HepG2 (cell line): ENCODE measurements at regions not wholly inside any gene's neighbourhood (a gene's known extent, or its start where the extent isn't known, plus 50 kb on each side); places are given as distances from the start of the nearest gene placed in this dataset.

Experiments used
- ATAC-seq: fragments of 200-7000 bp; cut with Tn5 transposase; 3 replicates; pipeline ENCODE4 v1.9.1; 2020; ENCODE audit warnings: mild to moderate bottlenecking, moderate library complexity
- BruUV-seq: library from RNA; stranded (reverse); fragments of 400-500 nt; replicated peaks from 2 replicates; lab custom pipeline; 2021; lab: Mats Ljungman, UMichigan
- CTCF ChIA-PET: fragments of 300-600 bp; formaldehyde crosslinking; extraction: SDS; loops from one replicate; lab custom pipeline; 2021; ENCODE audit warnings: low total read pairs, inconsistent platforms, low intra/inter-chr PET ratio; lab: Yijun Ruan, JAX
- POLR2A ChIA-PET: fragments of 350-600 bp; sonication (Branson Sonifier 250); formaldehyde crosslinking; loops from one replicate; lab custom pipeline; 2020; ENCODE audit warnings: antibody characterized with exemption, inconsistent platforms; lab: Yijun Ruan, JAX
- DNase-seq: peaks from one replicate; pipeline ENCODE4 v3.0.0-alpha.2; 2015; ENCODE audit warnings: low spot score
- FAIRE-seq: peaks from 3 replicates; lab custom pipeline; 2011; peaks lifted over from hg19 to GRCh38; lab: Jason Lieb, UNC
- H2AFZ ChIP-seq: one replicate; pipeline ENCODE4 v1.6.1; 2011; ENCODE audit warnings: low read length, inconsistent platforms
- H3K27ac ChIP-seq: fragments of 300-600 bp; 3 replicates; pipeline ENCODE4 v1.8.0; 2011; ENCODE audit warnings: mixed run types, mild to moderate bottlenecking, mixed read lengths, low read length, inconsistent platforms; ENCODE audit not compliant: insufficient read depth; ENCODE audit errors: extremely low read length
- H3K27me3 ChIP-seq, 2 experiments: fragments of 200-600 bp in 1 of 2; 2 replicates in 1 of 2; 3 replicates in 1 of 2; pipeline versions ENCODE4 v1.6.0 to v1.8.0; 2011; ENCODE audit warnings: low read length in 2 of 2, mild to moderate bottlenecking in 2 of 2, moderate library complexity in 2 of 2, inconsistent platforms in 1 of 2; ENCODE audit not compliant: insufficient read depth in 2 of 2, control insufficient read depth in 1 of 2
- H3K36me3 ChIP-seq, 2 experiments: fragments of 200-600 bp in 1 of 2; replicated peaks in 1 of 2; 2 replicates in 1 of 2; 3 replicates in 1 of 2; pipeline versions ENCODE4 v1.5.1 to v1.8.0; 2011; ENCODE audit warnings: low read length in 2 of 2, inconsistent platforms in 1 of 2; ENCODE audit not compliant: insufficient read depth in 2 of 2, control insufficient read depth in 1 of 2
- H3K4me1 ChIP-seq: 2 replicates; pipeline ENCODE4 v1.5.1; 2012; ENCODE audit warnings: low read length, inconsistent platforms; ENCODE audit not compliant: insufficient read depth
- H3K4me2 ChIP-seq: 2 replicates; pipeline ENCODE4 v1.6.0; 2011; ENCODE audit warnings: low read depth, low read length, inconsistent platforms
- H3K4me3 ChIP-seq, 3 experiments: fragments of 200-600 bp in 1 of 3; sonication (generic), shearing (Covaris generic) in 1 of 3; replicated peaks in 1 of 3; 2 replicates each; pipeline ENCODE4 v1.5.1; 2011 to 2016; ENCODE audit warnings: low read length in 3 of 3, inconsistent platforms in 2 of 3, low read depth in 2 of 3, mild to moderate bottlenecking in 2 of 3, control low read depth in 1 of 3, mixed read lengths in 1 of 3; ENCODE audit not compliant: insufficient read depth in 1 of 3
- H3K79me2 ChIP-seq: one replicate; pipeline ENCODE4 v1.6.1; 2011; ENCODE audit warnings: low read length, inconsistent platforms; ENCODE audit not compliant: insufficient read depth
- H3K9ac ChIP-seq: 2 replicates; pipeline ENCODE4 v1.6.0; 2011; ENCODE audit warnings: mild to moderate bottlenecking, low read depth, low read length, inconsistent platforms; ENCODE audit not compliant: insufficient read depth
- H3K9me3 ChIP-seq: 2 replicates; pipeline ENCODE4 v1.5.1; 2012; ENCODE audit warnings: mild to moderate bottlenecking, low read length
- H4K20me1 ChIP-seq: 2 replicates; pipeline ENCODE4 v1.6.0; 2011; ENCODE audit warnings: inconsistent platforms, mild to moderate bottlenecking, low read length, moderate library complexity; ENCODE audit not compliant: insufficient read depth
- BORCS8-MEF2B ChIP-seq: sonication (generic); formaldehyde crosslinking; IDR thresholded peaks from 2 replicates; pipeline ENCODE4 v1.8.0; 2022; ENCODE audit warnings: mild to moderate bottlenecking, missing genetic modification reagents
- FOSL2 ChIP-seq: sonication (generic); formaldehyde crosslinking; IDR thresholded peaks from 2 replicates; pipeline ENCODE4 v1.4.0; 2020; ENCODE audit warnings: missing genetic modification reagents
- HDAC1 ChIP-seq: sonication (generic); formaldehyde crosslinking; IDR thresholded peaks from 2 replicates; pipeline ENCODE4 v1.5.1; 2020; ENCODE audit warnings: mild to moderate bottlenecking, missing genetic modification reagents
- ISL2 ChIP-seq: sonication (generic); formaldehyde crosslinking; IDR thresholded peaks from 2 replicates; pipeline ENCODE4 v1.5.0; 2020; ENCODE audit warnings: missing genetic modification reagents
- MYC ChIP-seq: sonication (generic); formaldehyde crosslinking; IDR thresholded peaks from 2 replicates; pipeline ENCODE4 v1.9.0; 2021; ENCODE audit warnings: missing genetic modification reagents, borderline replicate concordance
- NFYC ChIP-seq: IDR thresholded peaks from 2 replicates; pipeline ENCODE4 v1.6.1; 2016; ENCODE audit warnings: missing genetic modification reagents, missing compliant biosample characterization
- NR2F2 ChIP-seq: IDR thresholded peaks from 2 replicates; pipeline ENCODE4 v1.6.1; 2012; ENCODE audit warnings: low read depth, inconsistent platforms, borderline replicate concordance
- SKI ChIP-seq: fragments of 450-650 bp; IDR thresholded peaks from one replicate; pipeline ENCODE4 v1.6.1; 2018; ENCODE audit warnings: mild to moderate bottlenecking; ENCODE audit not compliant: partially characterized antibody
- TGIF2 ChIP-seq: IDR thresholded peaks from 2 replicates; pipeline ENCODE4 v1.6.1; 2016; ENCODE audit warnings: control low read depth, missing compliant biosample characterization
- ZFP62 ChIP-seq: sonication (generic); formaldehyde crosslinking; IDR thresholded peaks from 2 replicates; pipeline ENCODE4 v1.4.0; 2020; ENCODE audit warnings: missing genetic modification reagents
- ZFP90 ChIP-seq: sonication (generic); formaldehyde crosslinking; IDR thresholded peaks from 2 replicates; pipeline ENCODE4 v1.8.0; 2022; ENCODE audit warnings: missing genetic modification reagents, mild to moderate bottlenecking, inconsistent platforms, borderline replicate concordance
- ZNF367 ChIP-seq: sonication (generic); formaldehyde crosslinking; IDR thresholded peaks from 2 replicates; pipeline ENCODE4 v1.4.0; 2020; ENCODE audit warnings: missing genetic modification reagents, borderline replicate concordance
- ZNF549 ChIP-seq: sonication (generic); formaldehyde crosslinking; IDR thresholded peaks from 2 replicates; pipeline ENCODE4 v1.5.0; 2020; ENCODE audit warnings: missing genetic modification reagents
- ZNF589 ChIP-seq: sonication (generic); formaldehyde crosslinking; conservative IDR thresholded peaks from 2 replicates; pipeline ENCODE4 v1.8.0; 2022; ENCODE audit warnings: mild to moderate bottlenecking, moderate library complexity, missing genetic modification reagents
- ZNF777 ChIP-seq: sonication (generic); formaldehyde crosslinking; IDR thresholded peaks from 2 replicates; pipeline ENCODE4 v1.4.0; 2020; ENCODE audit warnings: missing genetic modification reagents
- WGBS: methylation state at CpG from one replicate; pipeline ENCODE4 v1.1.6; 2017; ENCODE audit warnings: low lambda C conversion rate; 5-methylcytosine and 5-hydroxymethylcytosine counted together
- in situ Hi-C: cut with HindIII; loops from 2 replicates; pipeline ENCODE4 v1.10.0; 2017; ENCODE audit warnings: low pct_unique_long_range_greater_than_20kb; ENCODE audit not compliant: extremely low pct_ligation_motif_present
- intact Hi-C: fragments of 100-400 bp; cut with micrococcal nuclease; formaldehyde crosslinking; loops from one replicate; pipeline ENCODE4 v1.10.0; 2022; ENCODE audit not compliant: unreplicated experiment
- TF ChIP-seq, protein P1 (sequence below): sonication (generic); formaldehyde crosslinking; IDR thresholded peaks from 2 replicates; pipeline ENCODE4 v1.8.0; 2022; ENCODE audit warnings: mild to moderate bottlenecking, missing genetic modification reagents
- TF ChIP-seq, protein P2 (sequence below): sonication (generic); formaldehyde crosslinking; IDR thresholded peaks from 2 replicates; pipeline ENCODE4 v1.8.1; 2022; ENCODE audit warnings: low read depth, mild to moderate bottlenecking, missing genetic modification reagents

DNA sequence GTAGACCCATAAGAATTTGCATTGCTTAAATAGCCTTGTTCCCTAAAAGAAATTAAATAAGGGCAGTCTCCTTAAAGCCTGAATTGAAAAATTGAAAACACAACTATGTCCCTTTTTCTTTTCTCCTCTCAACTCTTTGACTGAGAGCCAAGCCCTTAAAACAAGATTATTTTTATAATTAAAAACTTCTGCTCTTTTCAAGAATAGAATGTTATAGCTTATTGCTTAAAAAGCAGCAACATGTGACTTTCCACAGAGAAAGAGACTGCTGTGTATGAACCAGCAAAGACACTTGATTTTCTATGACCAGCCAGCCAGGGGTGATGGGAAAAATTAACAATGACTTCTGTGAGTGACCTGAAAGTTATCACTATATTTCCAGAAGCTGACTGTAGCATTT is 295.2 kb upstream of the CELF2 start:
- no peak overlapping the region for H2AFZ ChIP-seq
- in situ Hi-C loops (no loop called here), intact Hi-C loops (no loop called here)
- H3K36me3 ChIP-seq, result no peaks in the 10 kb centered on the region
- H3K27me3 ChIP-seq, result no peaks in the 10 kb centered on the region
- no peak overlapping the region for H3K9ac ChIP-seq
- BruUV-seq, result no TSS peak
- TF ChIP-seq ZNF589 (CRISPR knock-in tag) (no peak), NR2F2 (no peak), FOSL2 (CRISPR knock-in tag) (no peak), ZFP90 (CRISPR knock-in tag) (no peak)
- TF ChIP-seq, protein P1, sequence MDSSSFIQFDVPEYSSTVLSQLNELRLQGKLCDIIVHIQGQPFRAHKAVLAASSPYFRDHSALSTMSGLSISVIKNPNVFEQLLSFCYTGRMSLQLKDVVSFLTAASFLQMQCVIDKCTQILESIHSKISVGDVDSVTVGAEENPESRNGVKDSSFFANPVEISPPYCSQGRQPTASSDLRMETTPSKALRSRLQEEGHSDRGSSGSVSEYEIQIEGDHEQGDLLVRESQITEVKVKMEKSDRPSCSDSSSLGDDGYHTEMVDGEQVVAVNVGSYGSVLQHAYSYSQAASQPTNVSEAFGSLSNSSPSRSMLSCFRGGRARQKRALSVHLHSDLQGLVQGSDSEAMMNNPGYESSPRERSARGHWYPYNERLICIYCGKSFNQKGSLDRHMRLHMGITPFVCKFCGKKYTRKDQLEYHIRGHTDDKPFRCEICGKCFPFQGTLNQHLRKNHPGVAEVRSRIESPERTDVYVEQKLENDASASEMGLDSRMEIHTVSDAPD, result no peak
- ATAC-seq, result no peak
- FAIRE-seq, result no peak
- H4K20me1 ChIP-seq, result no peaks in the 10 kb centered on the region
- peaks cover 56% of the 10 kb centered on the region for H3K9me3 ChIP-seq
- no peaks in the 10 kb centered on the region for H3K4me1 ChIP-seq
- no peaks in the 10 kb centered on the region for H3K79me2 ChIP-seq
- POLR2A ChIA-PET, result no interaction called here
- CTCF ChIA-PET, result no interaction called here
- H3K4me2 ChIP-seq, result no peak overlapping the region
- no peak overlapping the region for H3K4me3 ChIP-seq
- no peak overlapping the region for H3K27ac ChIP-seq
- DNase-seq, result no peak

DNA sequence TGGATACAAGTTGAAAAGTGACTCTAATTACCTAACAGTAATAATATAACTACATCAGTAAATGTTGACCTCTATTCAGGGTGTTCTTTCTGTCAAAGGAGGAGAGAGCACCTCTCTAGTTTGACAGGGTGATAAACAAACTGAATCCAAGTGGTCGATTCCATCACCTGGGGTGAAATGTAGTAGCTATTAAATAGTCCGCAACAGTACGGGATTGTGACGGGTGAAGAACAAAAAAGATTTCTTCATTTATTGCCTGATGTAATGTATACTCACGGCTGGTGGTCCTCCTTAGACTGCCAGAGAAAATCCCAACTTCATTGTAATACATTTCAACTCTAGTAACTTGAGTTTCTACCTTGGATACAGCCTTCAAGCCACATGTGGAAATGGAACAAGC is 292.5 kb upstream of the CELF2 start:
- Histone ChIP-seq H3K79me2 (no peaks in the 10 kb centered on the region), H3K27me3 (no peaks in the 10 kb centered on the region), H3K9ac (no peak overlapping the region), H3K27ac (no peak overlapping the region), H3K4me1 (no peaks in the 10 kb centered on the region), H3K36me3 (no peaks in the 10 kb centered on the region), H2AFZ (no peak overlapping the region), H4K20me1 (no peaks in the 10 kb centered on the region), H3K4me3 (no peak overlapping the region), H3K9me3 (peaks cover 55% of the 10 kb centered on the region), H3K4me2 (no peak overlapping the region)
- CTCF ChIA-PET, result no interaction called here
- FAIRE-seq (no peak), DNase-seq (no peak), ATAC-seq (no peak)
- 50% methylated on average over 5 of the region's 5 CpGs for WGBS
- BruUV-seq, result no TSS peak
- POLR2A ChIA-PET, result no interaction called here
- in situ Hi-C loops, result no loop called here
- intact Hi-C loops, result no loop called here
- TF ChIP-seq TGIF2, result no peak
- TF ChIP-seq ZNF549, result no peak
- TF ChIP-seq ZNF367 (CRISPR knock-in tag), result no peak
- no peak for TF ChIP-seq NFYC (CRISPR knock-in tag)
- no peak for TF ChIP-seq HDAC1 (CRISPR knock-in tag)
- no peak for TF ChIP-seq BORCS8-MEF2B (CRISPR knock-in tag)
- no peak for TF ChIP-seq ZNF777 (CRISPR knock-in tag)
- TF ChIP-seq ZFP62 (CRISPR knock-in tag), result no peak
- TF ChIP-seq MYC (CRISPR knock-in tag), result no peak
- TF ChIP-seq SKI, result no peak
- TF ChIP-seq ISL2, result no peak
- TF ChIP-seq, protein P2, sequence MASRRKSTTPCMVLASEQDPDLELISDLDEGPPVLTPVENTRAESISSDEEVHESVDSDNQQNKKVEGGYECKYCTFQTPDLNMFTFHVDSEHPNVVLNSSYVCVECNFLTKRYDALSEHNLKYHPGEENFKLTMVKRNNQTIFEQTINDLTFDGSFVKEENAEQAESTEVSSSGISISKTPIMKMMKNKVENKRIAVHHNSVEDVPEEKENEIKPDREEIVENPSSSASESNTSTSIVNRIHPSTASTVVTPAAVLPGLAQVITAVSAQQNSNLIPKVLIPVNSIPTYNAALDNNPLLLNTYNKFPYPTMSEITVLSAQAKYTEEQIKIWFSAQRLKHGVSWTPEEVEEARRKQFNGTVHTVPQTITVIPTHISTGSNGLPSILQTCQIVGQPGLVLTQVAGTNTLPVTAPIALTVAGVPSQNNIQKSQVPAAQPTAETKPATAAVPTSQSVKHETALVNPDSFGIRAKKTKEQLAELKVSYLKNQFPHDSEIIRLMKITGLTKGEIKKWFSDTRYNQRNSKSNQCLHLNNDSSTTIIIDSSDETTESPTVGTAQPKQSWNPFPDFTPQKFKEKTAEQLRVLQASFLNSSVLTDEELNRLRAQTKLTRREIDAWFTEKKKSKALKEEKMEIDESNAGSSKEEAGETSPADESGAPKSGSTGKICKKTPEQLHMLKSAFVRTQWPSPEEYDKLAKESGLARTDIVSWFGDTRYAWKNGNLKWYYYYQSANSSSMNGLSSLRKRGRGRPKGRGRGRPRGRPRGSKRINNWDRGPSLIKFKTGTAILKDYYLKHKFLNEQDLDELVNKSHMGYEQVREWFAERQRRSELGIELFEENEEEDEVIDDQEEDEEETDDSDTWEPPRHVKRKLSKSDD (CRISPR knock-in tag), result no peak
